HG03039 (cell line): ENCODE measurements at regions not wholly inside any gene's neighbourhood (a gene's known extent, or its start where the extent isn't known, plus 50 kb on each side); places are given as distances from the start of the nearest gene placed in this dataset.

ENCODE experiments used
- ATAC-seq: cut with Tn5 transposase; IDR thresholded peaks from one replicate; pipeline ENCODE4 v1.9.1; 2021; ENCODE audit warnings: mild to moderate bottlenecking, moderate library complexity; ENCODE audit not compliant: unreplicated experiment

GRCh38 chr1:208923946-208924720, 659.4 kb upstream of the CAMK1G start:
- ATAC-seq, result no peak

GRCh38 chr1:208924928-208925327, 658.6 kb upstream of the CAMK1G start:
- no peak for ATAC-seq

GRCh38 chr1:208928349-208929010, 655.0 kb upstream of the CAMK1G start:
- no peak for ATAC-seq

GRCh38 chr1:208929575-208929974, 653.9 kb upstream of the CAMK1G start:
- ATAC-seq, result no peak

GRCh38 chr1:208931936-208932335, 651.6 kb upstream of the CAMK1G start:
- no peak for ATAC-seq

GRCh38 chr1:208933984-208934525, 649.5 kb upstream of the CAMK1G start:
- ATAC-seq, result no peak

GRCh38 chr1:208934933-208935332, 648.6 kb upstream of the CAMK1G start:
- no peak for ATAC-seq

- ATAC-seq, result no peak
Observed at GRCh38 chr1:208935517-208936187, 647.9 kb upstream of the CAMK1G start.

GRCh38 chr1:208939537-208940085, 643.9 kb upstream of the CAMK1G start:
- ATAC-seq, result no peak

GRCh38 chr1:208942394-208943130, 641.0 kb upstream of the CAMK1G start:
- ATAC-seq, result no peak

GRCh38 chr1:208943291-208943690, 640.2 kb upstream of the CAMK1G start:
- no peak for ATAC-seq

GRCh38 chr1:208944981-208945451, 638.5 kb upstream of the CAMK1G start:
- ATAC-seq, result no peak

- no peak for ATAC-seq
Observed at GRCh38 chr1:208950206-208950605, 633.3 kb upstream of the CAMK1G start.

GRCh38 chr1:208951026-208951525, 632.4 kb upstream of the CAMK1G start:
- no peak for ATAC-seq

GRCh38 chr1:208951908-208952307, 631.6 kb upstream of the CAMK1G start:
- ATAC-seq, result no peak

GRCh38 chr1:208962867-208963266, 620.6 kb upstream of the CAMK1G start:
- ATAC-seq, result no peak

GRCh38 chr1:208965351-208965750, 618.2 kb upstream of the CAMK1G start:
- ATAC-seq, result no peak

GRCh38 chr1:208967334-208967733, 616.2 kb upstream of the CAMK1G start:
- ATAC-seq, result no peak

- ATAC-seq, result no peak
Observed at GRCh38 chr1:208974717-208975116, 608.8 kb upstream of the CAMK1G start.

- ATAC-seq, result no peak
Observed at GRCh38 chr1:208975456-208975855, 608.1 kb upstream of the CAMK1G start.
